Testis (tissue), 2 donors: ENCODE measurements at regions not wholly inside any gene's neighbourhood (a gene's known extent, or its start where the extent isn't known, plus 50 kb on each side); places are given as distances from the start of the nearest gene placed in this dataset.

Source experiments
- CTCF ChIP-seq, 3 experiments: fragments of 450-650 bp in 2 of 3; fragments of 200-600 bp in 1 of 3; sonication (generic) in 1 of 3; IDR thresholded peaks; one replicate each; pipeline ENCODE4 v1.5.1; 2016 to 2019; ENCODE audit warnings: antibody characterized with exemption in 3 of 3, mild to moderate bottlenecking in 2 of 3, moderate library complexity in 1 of 3
- POLR2A ChIP-seq: fragments of 450-650 bp; IDR thresholded peaks from one replicate; pipeline ENCODE4 v1.6.1; 2017; ENCODE audit warnings: antibody characterized with exemption, mild to moderate bottlenecking, moderate library complexity

- TF ChIP-seq CTCF (IDR thresholded peaks at IDR 0.05) (no peak), POLR2A (no peak)
Measured at GRCh38 chr10:28177944-28178637, 124.8 kb downstream of the MPP7 start.
